HepG2 (cell line): ENCODE measurements at regions not wholly inside any gene's neighbourhood (a gene's known extent, or its start where the extent isn't known, plus 50 kb on each side); places are given as distances from the start of the nearest gene placed in this dataset.

Experiments
- ATAC-seq: fragments of 200-7000 bp; cut with Tn5 transposase; 3 replicates; pipeline ENCODE4 v1.9.1; 2020; ENCODE audit warnings: mild to moderate bottlenecking, moderate library complexity
- BruUV-seq: library from RNA; stranded (reverse); fragments of 400-500 nt; replicated peaks from 2 replicates; lab custom pipeline; 2021; lab: Mats Ljungman, UMichigan
- CTCF ChIA-PET: fragments of 300-600 bp; formaldehyde crosslinking; extraction: SDS; loops from one replicate; lab custom pipeline; 2021; ENCODE audit warnings: low total read pairs, inconsistent platforms, low intra/inter-chr PET ratio; lab: Yijun Ruan, JAX
- POLR2A ChIA-PET: fragments of 350-600 bp; sonication (Branson Sonifier 250); formaldehyde crosslinking; loops from one replicate; lab custom pipeline; 2020; ENCODE audit warnings: antibody characterized with exemption, inconsistent platforms; lab: Yijun Ruan, JAX
- DNase-seq: peaks from one replicate; pipeline ENCODE4 v3.0.0-alpha.2; 2015; ENCODE audit warnings: low spot score
- FAIRE-seq: peaks from 3 replicates; lab custom pipeline; 2011; peaks lifted over from hg19 to GRCh38; lab: Jason Lieb, UNC
- H2AFZ ChIP-seq: one replicate; pipeline ENCODE4 v1.6.1; 2011; ENCODE audit warnings: low read length, inconsistent platforms
- H3K27ac ChIP-seq: fragments of 300-600 bp; 3 replicates; pipeline ENCODE4 v1.8.0; 2011; ENCODE audit warnings: mixed run types, mild to moderate bottlenecking, mixed read lengths, low read length, inconsistent platforms; ENCODE audit not compliant: insufficient read depth; ENCODE audit errors: extremely low read length
- H3K27me3 ChIP-seq, 2 experiments: fragments of 200-600 bp in 1 of 2; 2 replicates in 1 of 2; 3 replicates in 1 of 2; pipeline versions ENCODE4 v1.6.0 to v1.8.0; 2011; ENCODE audit warnings: low read length in 2 of 2, mild to moderate bottlenecking in 2 of 2, moderate library complexity in 2 of 2, inconsistent platforms in 1 of 2; ENCODE audit not compliant: insufficient read depth in 2 of 2, control insufficient read depth in 1 of 2
- H3K36me3 ChIP-seq, 2 experiments: fragments of 200-600 bp in 1 of 2; replicated peaks in 1 of 2; 2 replicates in 1 of 2; 3 replicates in 1 of 2; pipeline versions ENCODE4 v1.5.1 to v1.8.0; 2011; ENCODE audit warnings: low read length in 2 of 2, inconsistent platforms in 1 of 2; ENCODE audit not compliant: insufficient read depth in 2 of 2, control insufficient read depth in 1 of 2
- H3K4me1 ChIP-seq: 2 replicates; pipeline ENCODE4 v1.5.1; 2012; ENCODE audit warnings: low read length, inconsistent platforms; ENCODE audit not compliant: insufficient read depth
- H3K4me2 ChIP-seq: 2 replicates; pipeline ENCODE4 v1.6.0; 2011; ENCODE audit warnings: low read depth, low read length, inconsistent platforms
- H3K4me3 ChIP-seq, 3 experiments: fragments of 200-600 bp in 1 of 3; sonication (generic), shearing (Covaris generic) in 1 of 3; replicated peaks in 1 of 3; 2 replicates each; pipeline ENCODE4 v1.5.1; 2011 to 2016; ENCODE audit warnings: low read length in 3 of 3, inconsistent platforms in 2 of 3, low read depth in 2 of 3, mild to moderate bottlenecking in 2 of 3, control low read depth in 1 of 3, mixed read lengths in 1 of 3; ENCODE audit not compliant: insufficient read depth in 1 of 3
- H3K79me2 ChIP-seq: one replicate; pipeline ENCODE4 v1.6.1; 2011; ENCODE audit warnings: low read length, inconsistent platforms; ENCODE audit not compliant: insufficient read depth
- H3K9ac ChIP-seq: 2 replicates; pipeline ENCODE4 v1.6.0; 2011; ENCODE audit warnings: mild to moderate bottlenecking, low read depth, low read length, inconsistent platforms; ENCODE audit not compliant: insufficient read depth
- H3K9me3 ChIP-seq: 2 replicates; pipeline ENCODE4 v1.5.1; 2012; ENCODE audit warnings: mild to moderate bottlenecking, low read length
- H4K20me1 ChIP-seq: 2 replicates; pipeline ENCODE4 v1.6.0; 2011; ENCODE audit warnings: inconsistent platforms, mild to moderate bottlenecking, low read length, moderate library complexity; ENCODE audit not compliant: insufficient read depth
- BCL6 ChIP-seq: IDR thresholded peaks from 2 replicates; pipeline ENCODE4 v1.6.1; 2016; ENCODE audit warnings: missing genetic modification reagents, missing compliant biosample characterization
- BRD4 ChIP-seq: sonication (generic); formaldehyde crosslinking; IDR thresholded peaks from 2 replicates; pipeline ENCODE4 v1.4.0; 2020; ENCODE audit warnings: missing genetic modification reagents
- GTF2F1 ChIP-seq: fragments of 150-350 bp; IDR thresholded peaks from 2 replicates; pipeline ENCODE4 v1.6.1; 2014; ENCODE audit warnings: low read length
- HNRNPL ChIP-seq: fragments of 200-400 bp; formaldehyde crosslinking; IDR thresholded peaks from 2 replicates; pipeline ENCODE4 v1.6.1; 2017; ENCODE audit warnings: mild to moderate bottlenecking, low read depth, low read length
- HOXA5 ChIP-seq: sonication (generic); formaldehyde crosslinking; IDR thresholded peaks from 2 replicates; pipeline ENCODE4 v1.4.0; 2020; ENCODE audit warnings: missing genetic modification reagents
- MBD4 ChIP-seq: IDR thresholded peaks from 2 replicates; pipeline ENCODE4 v1.6.1; 2012; ENCODE audit warnings: low read length, inconsistent platforms, borderline replicate concordance
- MYNN ChIP-seq: sonication (generic); formaldehyde crosslinking; IDR thresholded peaks from 2 replicates; pipeline ENCODE4 v1.4.0; 2020; ENCODE audit warnings: mild to moderate bottlenecking, low read depth, missing genetic modification reagents
- RELA ChIP-seq: sonication (generic); formaldehyde crosslinking; IDR thresholded peaks from 2 replicates; pipeline ENCODE4 v1.4.0; 2020; ENCODE audit warnings: missing genetic modification reagents
- ZNF570 ChIP-seq: sonication (generic); formaldehyde crosslinking; IDR thresholded peaks from 2 replicates; pipeline ENCODE4 v1.4.0; 2020; ENCODE audit warnings: mild to moderate bottlenecking, missing genetic modification reagents, borderline replicate concordance
- WGBS: methylation state at CpG from one replicate; pipeline ENCODE4 v1.1.6; 2017; ENCODE audit warnings: low lambda C conversion rate; 5-methylcytosine and 5-hydroxymethylcytosine counted together
- in situ Hi-C: cut with HindIII; loops from 2 replicates; pipeline ENCODE4 v1.10.0; 2017; ENCODE audit warnings: low pct_unique_long_range_greater_than_20kb; ENCODE audit not compliant: extremely low pct_ligation_motif_present
- intact Hi-C: fragments of 100-400 bp; cut with micrococcal nuclease; formaldehyde crosslinking; loops from one replicate; pipeline ENCODE4 v1.10.0; 2022; ENCODE audit not compliant: unreplicated experiment
- TF ChIP-seq, protein P1 (sequence below): sonication (generic); formaldehyde crosslinking; IDR thresholded peaks from 2 replicates; pipeline ENCODE4 v1.4.0; 2020; ENCODE audit warnings: missing genetic modification reagents
- TF ChIP-seq, protein P2 (sequence below): sonication (generic); formaldehyde crosslinking; IDR thresholded peaks from 2 replicates; pipeline ENCODE4 v1.5.1; 2020; ENCODE audit warnings: missing genetic modification reagents, mild to moderate bottlenecking, borderline replicate concordance
- TF ChIP-seq, protein P3 (sequence below): sonication (generic); formaldehyde crosslinking; IDR thresholded peaks from 2 replicates; pipeline ENCODE4 v1.8.1; 2023; ENCODE audit warnings: mild to moderate bottlenecking, inconsistent platforms, moderate library complexity, missing genetic modification reagents, borderline replicate concordance

DNA sequence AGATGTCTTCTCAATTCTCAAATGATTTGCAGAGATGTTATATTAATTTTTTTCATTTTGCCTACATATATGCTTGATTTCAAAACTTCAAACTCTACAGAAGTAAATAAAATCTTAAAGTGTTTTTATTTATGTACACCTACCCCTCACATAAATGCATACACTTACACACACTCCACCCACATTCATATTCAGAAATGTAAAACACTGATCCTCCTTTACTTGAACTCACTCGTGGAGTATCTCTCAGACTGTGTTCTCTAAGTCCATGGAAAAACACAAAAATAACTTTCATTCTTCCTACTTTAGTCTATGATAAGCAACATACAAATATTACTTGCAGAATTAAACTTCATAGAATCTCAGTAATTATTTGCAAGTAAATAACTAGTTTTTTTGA lies 209.1 kb upstream of the RBMS1 start:
- no peak for TF ChIP-seq MBD4
- TF ChIP-seq ZNF570 (CRISPR knock-in tag): no peak
- TF ChIP-seq BCL6: no peak
- TF ChIP-seq, protein P1, sequence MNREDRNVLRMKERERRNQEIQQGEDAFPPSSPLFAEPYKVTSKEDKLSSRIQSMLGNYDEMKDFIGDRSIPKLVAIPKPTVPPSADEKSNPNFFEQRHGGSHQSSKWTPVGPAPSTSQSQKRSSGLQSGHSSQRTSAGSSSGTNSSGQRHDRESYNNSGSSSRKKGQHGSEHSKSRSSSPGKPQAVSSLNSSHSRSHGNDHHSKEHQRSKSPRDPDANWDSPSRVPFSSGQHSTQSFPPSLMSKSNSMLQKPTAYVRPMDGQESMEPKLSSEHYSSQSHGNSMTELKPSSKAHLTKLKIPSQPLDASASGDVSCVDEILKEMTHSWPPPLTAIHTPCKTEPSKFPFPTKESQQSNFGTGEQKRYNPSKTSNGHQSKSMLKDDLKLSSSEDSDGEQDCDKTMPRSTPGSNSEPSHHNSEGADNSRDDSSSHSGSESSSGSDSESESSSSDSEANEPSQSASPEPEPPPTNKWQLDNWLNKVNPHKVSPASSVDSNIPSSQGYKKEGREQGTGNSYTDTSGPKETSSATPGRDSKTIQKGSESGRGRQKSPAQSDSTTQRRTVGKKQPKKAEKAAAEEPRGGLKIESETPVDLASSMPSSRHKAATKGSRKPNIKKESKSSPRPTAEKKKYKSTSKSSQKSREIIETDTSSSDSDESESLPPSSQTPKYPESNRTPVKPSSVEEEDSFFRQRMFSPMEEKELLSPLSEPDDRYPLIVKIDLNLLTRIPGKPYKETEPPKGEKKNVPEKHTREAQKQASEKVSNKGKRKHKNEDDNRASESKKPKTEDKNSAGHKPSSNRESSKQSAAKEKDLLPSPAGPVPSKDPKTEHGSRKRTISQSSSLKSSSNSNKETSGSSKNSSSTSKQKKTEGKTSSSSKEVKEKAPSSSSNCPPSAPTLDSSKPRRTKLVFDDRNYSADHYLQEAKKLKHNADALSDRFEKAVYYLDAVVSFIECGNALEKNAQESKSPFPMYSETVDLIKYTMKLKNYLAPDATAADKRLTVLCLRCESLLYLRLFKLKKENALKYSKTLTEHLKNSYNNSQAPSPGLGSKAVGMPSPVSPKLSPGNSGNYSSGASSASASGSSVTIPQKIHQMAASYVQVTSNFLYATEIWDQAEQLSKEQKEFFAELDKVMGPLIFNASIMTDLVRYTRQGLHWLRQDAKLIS: no peak
- TF ChIP-seq BRD4 (CRISPR knock-in tag): no peak
- no peak for TF ChIP-seq GTF2F1
- TF ChIP-seq, protein P2, sequence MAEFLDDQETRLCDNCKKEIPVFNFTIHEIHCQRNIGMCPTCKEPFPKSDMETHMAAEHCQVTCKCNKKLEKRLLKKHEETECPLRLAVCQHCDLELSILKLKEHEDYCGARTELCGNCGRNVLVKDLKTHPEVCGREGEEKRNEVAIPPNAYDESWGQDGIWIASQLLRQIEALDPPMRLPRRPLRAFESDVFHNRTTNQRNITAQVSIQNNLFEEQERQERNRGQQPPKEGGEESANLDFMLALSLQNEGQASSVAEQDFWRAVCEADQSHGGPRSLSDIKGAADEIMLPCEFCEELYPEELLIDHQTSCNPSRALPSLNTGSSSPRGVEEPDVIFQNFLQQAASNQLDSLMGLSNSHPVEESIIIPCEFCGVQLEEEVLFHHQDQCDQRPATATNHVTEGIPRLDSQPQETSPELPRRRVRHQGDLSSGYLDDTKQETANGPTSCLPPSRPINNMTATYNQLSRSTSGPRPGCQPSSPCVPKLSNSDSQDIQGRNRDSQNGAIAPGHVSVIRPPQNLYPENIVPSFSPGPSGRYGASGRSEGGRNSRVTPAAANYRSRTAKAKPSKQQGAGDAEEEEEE: no peak
- TF ChIP-seq HOXA5 (CRISPR knock-in tag): no peak
- no peak for TF ChIP-seq HNRNPL
- TF ChIP-seq, protein P3, sequence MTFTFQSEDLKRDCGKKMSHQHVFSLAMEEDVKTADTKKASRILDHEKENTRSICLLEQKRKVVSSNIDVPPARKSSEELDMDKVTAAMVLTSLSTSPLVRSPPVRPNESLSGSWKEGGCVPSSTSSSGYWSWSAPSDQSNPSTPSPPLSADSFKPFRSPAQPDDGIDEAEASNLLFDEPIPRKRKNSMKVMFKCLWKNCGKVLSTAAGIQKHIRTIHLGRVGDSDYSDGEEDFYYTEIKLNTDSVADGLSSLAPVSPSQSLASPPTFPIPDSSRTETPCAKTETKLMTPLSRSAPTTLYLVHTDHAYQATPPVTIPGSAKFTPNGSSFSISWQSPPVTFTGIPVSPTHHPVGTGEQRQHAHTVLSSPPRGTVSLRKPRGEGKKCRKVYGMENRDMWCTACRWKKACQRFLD (CRISPR knock-in tag): no peak
- TF ChIP-seq MYNN (CRISPR knock-in tag): no peak
- no peak for TF ChIP-seq RELA (CRISPR knock-in tag)
- TF ChIP-seq, all 625 proteins: peak for 0
- Histone ChIP-seq H3K9ac (no peak overlapping the region), H3K4me2 (no peak overlapping the region), H3K4me1 (no peaks in the 10 kb centered on the region), H3K27me3 (no peaks in the 10 kb centered on the region), H2AFZ (no peak overlapping the region), H3K27ac (no peak overlapping the region), H4K20me1 (no peaks in the 10 kb centered on the region), H3K9me3 (no peaks in the 10 kb centered on the region), H3K79me2 (no peaks in the 10 kb centered on the region), H3K4me3 (no peak overlapping the region), H3K36me3 (no peaks in the 10 kb centered on the region)
- FAIRE-seq: no peak
- BruUV-seq: no TSS peak
- no peak for DNase-seq
- ChIA-PET CTCF (no interaction called here), POLR2A (no interaction called here)
- no peak for ATAC-seq
- intact Hi-C loops: no loop called here
- in situ Hi-C loops: no loop called here
- WGBS: 0% methylated on average over 1 of the region's 1 CpG
